HG03139 (cell line): ENCODE measurements at regions not wholly inside any gene's neighbourhood (a gene's known extent, or its start where the extent isn't known, plus 50 kb on each side); places are given as distances from the start of the nearest gene placed in this dataset.

Source experiments
- ATAC-seq: cut with Tn5 transposase; IDR thresholded peaks from one replicate; pipeline ENCODE4 v1.9.1; 2021; ENCODE audit not compliant: unreplicated experiment

DNA sequence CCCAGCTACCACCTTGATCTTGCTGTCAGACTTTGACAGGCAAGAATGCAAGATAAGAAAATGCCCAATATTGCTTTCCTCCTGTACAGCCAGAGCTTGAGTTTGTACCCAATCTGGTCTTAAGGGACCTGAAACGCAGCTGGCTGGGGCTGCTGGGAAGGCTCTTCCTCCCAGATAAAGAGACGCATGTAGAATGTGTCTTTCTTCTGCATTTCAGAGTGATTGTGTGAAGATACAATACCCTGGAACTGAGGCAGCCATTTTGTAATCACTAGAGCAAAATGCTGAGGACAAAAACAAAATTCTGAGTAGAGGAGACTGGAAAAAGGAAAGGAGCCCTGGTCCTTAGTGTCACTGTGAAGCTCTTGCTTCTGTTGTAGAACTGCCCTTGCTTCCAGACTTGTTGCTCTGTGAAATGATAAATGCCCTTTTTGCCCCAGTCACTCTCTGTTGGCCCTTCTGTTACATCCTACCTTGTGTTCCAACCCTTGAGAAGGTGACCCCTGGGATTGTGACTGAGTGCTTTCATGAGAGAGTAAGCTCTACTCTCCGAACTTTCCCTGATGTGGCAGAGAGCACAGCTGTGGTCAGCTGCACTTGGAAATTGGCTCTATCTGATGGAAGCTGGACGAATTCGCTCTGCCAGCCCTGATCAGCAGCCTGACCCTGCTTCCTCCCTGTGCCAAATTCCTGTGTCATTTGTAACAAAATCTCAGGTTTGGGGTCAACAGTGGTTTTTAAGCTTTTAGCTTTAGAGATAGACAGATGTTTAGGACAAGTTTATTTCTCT lies 137.4 kb upstream of the RBMS1 start:
- no peak for ATAC-seq

- ATAC-seq: no peak
Measured at GRCh38 chr2:160632084-160632975, 138.7 kb upstream of the RBMS1 start.

DNA sequence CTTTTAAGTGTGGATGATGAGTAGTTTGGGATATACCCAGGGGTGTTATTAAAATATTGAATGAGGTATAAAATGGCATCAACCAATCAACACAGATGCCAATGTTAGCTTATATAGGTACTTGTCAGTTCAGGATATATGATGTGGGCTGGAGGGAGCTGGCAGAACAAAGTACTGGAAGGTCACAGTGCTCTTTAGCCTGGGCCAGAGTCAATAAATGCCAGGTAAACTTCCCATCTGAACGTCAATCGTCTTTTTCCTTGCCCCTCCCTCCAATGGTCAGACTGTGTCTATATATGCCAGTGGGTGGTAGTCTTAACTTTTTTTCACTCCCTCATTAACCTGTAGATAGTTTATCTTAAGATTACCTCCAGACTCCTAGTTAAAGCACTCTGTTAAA lies 140.8 kb upstream of the RBMS1 start:
- no peak for ATAC-seq

DNA sequence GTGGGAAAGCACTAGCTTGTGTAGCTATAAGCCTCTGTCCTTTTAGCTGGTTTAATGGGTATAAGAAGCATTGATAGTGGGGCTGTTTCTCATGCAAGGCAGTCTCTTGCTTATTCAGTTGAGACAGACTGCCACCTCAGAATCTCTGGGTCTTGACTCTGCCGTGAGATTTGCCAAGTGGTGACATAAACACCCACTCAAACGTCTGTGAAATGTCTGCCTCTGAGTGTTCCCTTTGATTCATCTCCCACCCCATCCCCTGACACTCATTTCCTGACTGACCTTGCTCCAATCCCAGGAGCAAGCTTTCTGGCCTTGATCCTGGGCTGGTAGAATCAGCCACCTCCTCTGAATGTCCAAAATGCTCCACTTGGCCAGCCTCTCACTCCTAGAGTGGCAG lies 141.9 kb upstream of the RBMS1 start:
- ATAC-seq: no peak

DNA sequence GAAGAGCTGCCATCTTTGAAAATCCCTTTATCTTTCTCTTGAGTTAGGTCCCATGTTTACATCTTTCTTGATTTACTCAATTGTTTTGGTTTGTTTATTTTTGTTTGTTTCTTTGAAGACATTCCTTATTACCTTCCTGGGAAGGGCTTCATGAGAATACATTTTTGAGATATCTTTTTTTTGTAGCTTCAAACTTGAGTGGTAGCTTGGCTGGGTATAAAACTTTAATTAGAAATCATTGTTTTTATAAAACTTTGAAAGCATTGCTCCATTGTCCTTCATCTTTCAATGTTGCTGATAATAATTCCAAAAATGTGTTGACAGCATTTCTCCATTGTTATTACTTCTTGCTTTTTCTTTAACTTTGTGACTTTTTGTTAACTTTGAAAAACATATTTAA lies 145.9 kb upstream of the RBMS1 start:
- ATAC-seq: no peak

- no peak for ATAC-seq
Measured at GRCh38 chr2:160646684-160647444, 153.3 kb upstream of the RBMS1 start.

DNA sequence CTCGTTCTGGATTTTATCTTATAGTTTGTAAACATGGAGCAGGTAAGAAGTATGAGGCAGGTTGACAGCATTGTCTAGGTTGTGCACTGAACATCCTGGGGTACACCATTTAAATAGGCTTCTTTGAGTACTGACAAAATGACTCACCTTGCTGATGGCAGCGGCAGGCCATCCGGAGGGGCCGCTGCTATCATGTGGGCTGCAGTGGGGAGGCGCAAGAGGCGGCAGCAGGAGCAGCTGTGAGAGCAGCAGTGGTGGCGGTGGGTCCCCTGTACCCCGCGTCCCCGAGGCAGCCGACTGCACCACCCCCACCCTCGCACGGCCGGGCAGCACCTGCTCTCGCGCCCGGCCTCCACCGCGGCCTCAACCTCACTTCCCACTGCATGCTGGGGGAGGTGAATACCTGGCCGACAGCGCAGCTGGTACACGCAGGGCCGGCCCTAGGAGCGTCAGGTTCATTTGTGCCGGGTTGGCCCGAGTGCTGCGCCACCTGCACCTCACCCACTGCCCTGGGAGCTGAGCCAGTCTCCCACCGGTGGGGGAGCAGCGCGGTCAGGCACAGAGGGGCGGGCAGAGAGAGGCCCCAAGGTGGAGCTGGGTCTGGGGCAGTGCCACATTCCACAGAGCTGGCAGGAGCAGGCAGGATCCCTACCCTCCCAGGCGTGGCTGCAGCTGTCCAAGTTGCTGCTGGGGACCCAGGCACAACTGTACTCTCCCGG lies 154.5 kb upstream of the RBMS1 start:
- ATAC-seq: no peak

- no peak for ATAC-seq
Measured at GRCh38 chr2:160649698-160650097, 156.1 kb upstream of the RBMS1 start.

DNA sequence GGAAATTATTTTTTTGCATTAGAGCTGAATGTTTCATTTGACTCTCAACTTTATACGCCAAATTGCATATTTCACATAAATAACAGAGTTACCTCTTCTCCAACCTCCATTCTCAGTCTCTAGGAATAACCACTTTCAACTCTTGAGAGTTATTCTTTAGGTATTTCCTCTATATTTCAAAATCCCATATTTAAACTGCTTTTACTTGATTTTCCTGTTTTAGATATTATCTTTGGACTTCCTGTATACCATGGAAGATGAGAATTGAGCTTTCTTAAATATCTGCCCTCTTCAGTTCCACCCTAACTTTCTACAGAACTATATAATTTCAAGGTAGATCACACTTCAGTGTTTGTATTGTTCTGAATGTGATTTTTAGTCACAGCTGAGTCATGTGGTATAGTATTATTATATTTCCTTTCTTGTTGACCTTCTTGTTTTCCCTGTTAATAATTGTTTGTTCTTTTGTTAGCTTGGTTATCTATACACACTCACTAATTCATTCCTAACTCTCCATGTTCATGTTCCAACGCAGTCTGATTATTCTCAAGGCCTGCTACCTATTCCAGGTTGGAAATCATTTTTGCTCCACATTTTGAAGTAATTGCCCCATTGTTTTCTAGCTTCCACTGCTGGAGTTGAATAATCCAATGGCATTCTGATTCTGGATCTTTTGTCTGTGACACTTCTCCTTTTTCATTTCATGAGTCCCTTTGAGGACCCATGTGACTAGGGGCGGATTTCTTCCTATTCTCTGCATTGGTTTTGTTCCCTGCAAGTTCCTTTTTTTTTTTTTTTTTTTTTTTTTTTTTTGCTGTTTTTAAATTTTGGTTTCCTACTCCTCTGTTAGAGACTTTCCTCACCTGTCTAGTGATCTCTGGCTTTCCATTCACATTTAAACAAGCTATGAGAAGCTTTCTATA lies 156.8 kb upstream of the RBMS1 start:
- ATAC-seq: no peak

GRCh38 chr2:160651416-160652200 lies 158.0 kb upstream of the RBMS1 start:
- ATAC-seq: no peak

- no peak for ATAC-seq
Measured at GRCh38 chr2:160652236-160652635, 158.6 kb upstream of the RBMS1 start.

- ATAC-seq: no peak
Measured at GRCh38 chr2:160657196-160657595, 163.6 kb upstream of the RBMS1 start.

GRCh38 chr2:160658851-160659250 lies 165.2 kb upstream of the RBMS1 start:
- no peak for ATAC-seq

DNA sequence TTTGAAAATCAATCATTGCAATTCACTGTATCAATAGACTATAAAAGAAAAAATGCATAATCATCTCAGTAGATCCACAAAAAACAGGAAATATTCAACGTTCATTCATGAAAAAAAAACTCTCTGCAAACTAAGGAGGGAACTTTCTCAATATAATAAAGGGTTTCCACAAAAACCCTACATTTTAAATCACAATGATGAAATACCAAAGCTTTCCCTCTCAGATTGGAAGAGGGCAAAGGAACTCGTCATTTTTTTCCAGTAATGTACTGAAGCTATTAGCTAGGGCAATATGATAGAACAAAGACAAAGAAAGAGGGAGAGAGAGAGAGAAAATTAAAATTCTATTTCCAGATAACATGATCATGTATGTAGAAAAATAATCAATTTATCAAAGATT lies 167.1 kb upstream of the RBMS1 start:
- no peak for ATAC-seq

DNA sequence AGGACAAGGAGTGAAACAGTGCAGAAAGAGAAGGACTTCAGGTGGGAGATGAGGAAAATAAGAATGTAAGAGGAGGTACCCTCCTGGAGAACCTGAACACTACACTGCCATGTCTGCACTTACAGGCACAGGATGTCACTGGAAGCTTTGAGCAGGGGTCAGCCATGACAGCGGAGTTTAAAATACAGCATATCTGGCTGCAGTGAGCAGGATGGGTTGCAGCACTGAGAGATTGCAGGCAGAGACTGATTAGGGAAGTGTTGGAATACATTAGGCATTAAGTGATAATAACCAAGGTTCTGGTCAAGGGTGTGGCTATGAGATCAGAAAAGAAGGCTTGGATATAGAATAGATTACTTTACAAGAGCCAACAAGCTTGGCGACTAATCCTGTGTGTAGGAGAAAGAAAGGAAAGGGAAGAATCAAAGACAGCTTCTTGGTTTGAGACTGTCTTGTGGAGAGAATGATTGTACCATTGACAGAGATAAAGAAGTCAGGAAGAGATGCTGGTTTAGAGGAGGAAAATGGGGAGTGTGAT lies 171.1 kb upstream of the RBMS1 start:
- no peak for ATAC-seq

- no peak for ATAC-seq
Measured at GRCh38 chr2:160666154-160667060, 172.8 kb upstream of the RBMS1 start.

DNA sequence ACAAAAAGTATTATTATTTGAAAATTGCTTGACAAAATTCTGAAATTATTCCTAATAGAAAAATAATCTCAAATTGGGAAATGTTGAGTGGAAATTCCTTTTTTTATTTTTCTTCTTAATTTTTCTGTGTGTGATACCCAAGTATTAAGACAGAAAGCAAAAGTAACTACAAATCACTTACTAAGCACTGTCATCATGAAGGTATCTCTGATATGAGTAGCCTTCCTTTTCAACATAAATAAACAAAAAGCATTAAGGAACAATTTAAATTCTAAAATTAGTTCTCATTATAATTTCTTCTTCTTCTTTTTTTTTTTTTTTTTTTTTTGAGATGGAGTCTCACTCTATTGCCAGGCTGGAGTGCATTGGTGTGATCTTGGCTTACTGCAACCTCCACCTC lies 174.2 kb upstream of the RBMS1 start:
- ATAC-seq: no peak

GRCh38 chr2:160670618-160671017 lies 177.0 kb upstream of the RBMS1 start:
- no peak for ATAC-seq
